GM10248 (cell line): ENCODE measurements at regions not wholly inside any gene's neighbourhood (a gene's known extent, or its start where the extent isn't known, plus 50 kb on each side); places are given as distances from the start of the nearest gene placed in this dataset.

ENCODE experiments used
- CTCF ChIA-PET: fragments of 300-600 bp; sonication (Branson Sonifier 250); formaldehyde crosslinking; extraction: SDS; loops from one replicate; lab custom pipeline; 2021; ENCODE audit warnings: antibody characterized with exemption; lab: Yijun Ruan, JAX
- POLR2A ChIA-PET: fragments of 350-650 bp; sonication (Branson Sonifier 250); formaldehyde crosslinking; extraction: SDS; loops from one replicate; lab custom pipeline; 2020; ENCODE audit warnings: antibody characterized with exemption; lab: Yijun Ruan, JAX
- DNase-seq: peaks from one replicate; pipeline ENCODE4 v3.0.0; 2012; ENCODE audit errors: extremely low spot score
- CTCF ChIP-seq: IDR thresholded peaks from 2 replicates; pipeline ENCODE4 v1.5.1; 2012; ENCODE audit warnings: mild to moderate bottlenecking, low read depth; ENCODE audit errors: extremely low read depth, missing control alignments, control extremely low read depth

- TF ChIP-seq CTCF: no peak
- ChIA-PET POLR2A (no interaction called here), CTCF (no interaction called here)
- no peak for DNase-seq
Observed at GRCh38 chr1:63238721-63239120, 83.6 kb upstream of the FOXD3 start.

GRCh38 chr1:63245186-63245585 is 77.2 kb upstream of the FOXD3 start:
- TF ChIP-seq CTCF: no peak
- DNase-seq: no peak
- ChIA-PET POLR2A (no interaction called here), CTCF (no interaction called here)

GRCh38 chr1:63248216-63248615 is 74.2 kb upstream of the FOXD3 start:
- POLR2A ChIA-PET: no interaction called here
- no peak for DNase-seq
- TF ChIP-seq CTCF: no peak
- CTCF ChIA-PET: interaction anchor here (1.6 kb wide), 1 partner anchor 14 kb away, joined by 4 read pairs; no protein-coding TSS in a partner anchor

GRCh38 chr1:63255153-63255552 is 67.2 kb upstream of the FOXD3 start:
- CTCF ChIA-PET: no interaction called here
- no peak for TF ChIP-seq CTCF
- POLR2A ChIA-PET: no interaction called here
- no peak for DNase-seq

GRCh38 chr1:63261736-63262458 is 60.5 kb upstream of the FOXD3 start:
- no peak for DNase-seq
- POLR2A ChIA-PET: no interaction called here
- no peak for TF ChIP-seq CTCF
- CTCF ChIA-PET: interaction anchor here (1.6 kb wide), 1 partner anchor 13 kb away, joined by 4 read pairs; no protein-coding TSS in a partner anchor

GRCh38 chr1:63262459-63262770 is 60.0 kb upstream of the FOXD3 start:
- no peak for TF ChIP-seq CTCF
- CTCF ChIA-PET: interaction anchor here (1.6 kb wide), 1 partner anchor 13 kb away, joined by 4 read pairs; no protein-coding TSS in a partner anchor
- no peak for DNase-seq
- POLR2A ChIA-PET: no interaction called here

GRCh38 chr1:63264161-63264560 is 58.2 kb upstream of the FOXD3 start:
- no peak for TF ChIP-seq CTCF
- ChIA-PET CTCF (no interaction called here), POLR2A (no interaction called here)
- no peak for DNase-seq
